Keratinocyte (primary cell): ENCODE measurements at regions not wholly inside any gene's neighbourhood (a gene's known extent, or its start where the extent isn't known, plus 50 kb on each side); places are given as distances from the start of the nearest gene placed in this dataset.

ENCODE experiments used
- DNase-seq: peaks from one replicate; pipeline ENCODE4 v3.0.0-alpha.2; 2011; ENCODE audit warnings: low read depth, missing footprints, low spot score
- FAIRE-seq: peaks from 2 replicates; lab custom pipeline; 2011; peaks lifted over from hg19 to GRCh38; lab: Jason Lieb, UNC
- H2AFZ ChIP-seq: 2 replicates; pipeline ENCODE4 v1.6.0; 2012; ENCODE audit warnings: low read length, control low read depth, inconsistent platforms; ENCODE audit not compliant: control insufficient read depth
- H3K27ac ChIP-seq: 2 replicates; pipeline ENCODE4 v1.5.1; 2011; ENCODE audit warnings: low read length; ENCODE audit not compliant: control insufficient read depth, insufficient read depth
- H3K27me3 ChIP-seq: 3 replicates; pipeline ENCODE4 v1.6.0; 2011; ENCODE audit warnings: low read length; ENCODE audit not compliant: control insufficient read depth, insufficient read depth; ENCODE audit errors: extremely low read depth
- H3K36me3 ChIP-seq, 2 experiments: 2 replicates in 1 of 2; 3 replicates in 1 of 2; pipeline ENCODE4 v1.5.1; 2011; ENCODE audit warnings: low read length in 2 of 2, mild to moderate bottlenecking in 1 of 2; ENCODE audit not compliant: control insufficient read depth in 2 of 2, insufficient read depth in 2 of 2; ENCODE audit errors: extremely low read depth in 1 of 2
- H3K4me1 ChIP-seq: 3 replicates; pipeline ENCODE4 v1.5.1; 2011; ENCODE audit warnings: low read length; ENCODE audit not compliant: control insufficient read depth, insufficient read depth; ENCODE audit errors: extremely low read depth
- H3K4me2 ChIP-seq: 3 replicates; pipeline ENCODE4 v1.6.0; 2011; ENCODE audit warnings: low read depth, low read length; ENCODE audit not compliant: control insufficient read depth, insufficient read depth; ENCODE audit errors: extremely low read depth
- H3K4me3 ChIP-seq, 3 experiments: fragments of 200-600 bp in 1 of 3; sonication (generic) in 1 of 3; 2 replicates in 2 of 3; 3 replicates in 1 of 3; pipeline ENCODE4 v1.5.1; 2011 to 2016; ENCODE audit warnings: low read length in 3 of 3, mild to moderate bottlenecking in 3 of 3, control low read depth in 2 of 3, inconsistent platforms in 1 of 3, low read depth in 1 of 3, mixed read lengths in 1 of 3, mixed run types in 1 of 3, moderate library complexity in 1 of 3; ENCODE audit not compliant: control insufficient read depth in 2 of 3, insufficient read depth in 2 of 3; ENCODE audit errors: extremely low read depth in 1 of 3
- H3K79me2 ChIP-seq: 2 replicates; pipeline ENCODE4 v1.6.0; 2012; ENCODE audit warnings: low read length; ENCODE audit not compliant: control insufficient read depth, insufficient read depth
- H3K9ac ChIP-seq: 3 replicates; pipeline ENCODE4 v1.6.0; 2011; ENCODE audit warnings: low read length; ENCODE audit not compliant: control insufficient read depth, insufficient read depth; ENCODE audit errors: extremely low read depth
- H3K9me1 ChIP-seq: 3 replicates; pipeline ENCODE4 v1.6.0; 2011; ENCODE audit warnings: low read length; ENCODE audit not compliant: control insufficient read depth, insufficient read depth; ENCODE audit errors: extremely low read depth
- H3K9me3 ChIP-seq: 2 replicates; pipeline ENCODE4 v1.5.1; 2012; ENCODE audit warnings: low read depth, low read length; ENCODE audit not compliant: control insufficient read depth
- H4K20me1 ChIP-seq: 3 replicates; pipeline ENCODE4 v1.6.0; 2011; ENCODE audit warnings: low read length; ENCODE audit not compliant: control insufficient read depth, insufficient read depth; ENCODE audit errors: extremely low read depth
- CTCF ChIP-seq, 3 experiments: IDR thresholded peaks in 1 of 3; conservative IDR thresholded peaks in 1 of 3; optimal IDR thresholded peaks in 1 of 3; 2 replicates in 2 of 3; 3 replicates in 1 of 3; pipeline versions ENCODE3 to v1.5.1; 2011; ENCODE audit warnings: low read length in 3 of 3, mild to moderate bottlenecking in 3 of 3, moderate library complexity in 2 of 3, control low read depth in 1 of 3, inconsistent platforms in 1 of 3; ENCODE audit not compliant: insufficient read depth in 2 of 3; ENCODE audit errors: extremely low read depth in 1 of 3
- EZH2 ChIP-seq: IDR thresholded peaks from one replicate; pipeline ENCODE4 v1.6.1; 2012; ENCODE audit warnings: inconsistent platforms, mild to moderate bottlenecking, low read length, moderate library complexity
- dilution Hi-C: fragments of 300-500 bp; cut with MboI; formaldehyde crosslinking; loops from one replicate; pipeline ENCODE4 v1.7.0; 2020; ENCODE audit warnings: low sequenced_read_pairs; ENCODE audit not compliant: extremely low pct_ligation_motif_present

DNA sequence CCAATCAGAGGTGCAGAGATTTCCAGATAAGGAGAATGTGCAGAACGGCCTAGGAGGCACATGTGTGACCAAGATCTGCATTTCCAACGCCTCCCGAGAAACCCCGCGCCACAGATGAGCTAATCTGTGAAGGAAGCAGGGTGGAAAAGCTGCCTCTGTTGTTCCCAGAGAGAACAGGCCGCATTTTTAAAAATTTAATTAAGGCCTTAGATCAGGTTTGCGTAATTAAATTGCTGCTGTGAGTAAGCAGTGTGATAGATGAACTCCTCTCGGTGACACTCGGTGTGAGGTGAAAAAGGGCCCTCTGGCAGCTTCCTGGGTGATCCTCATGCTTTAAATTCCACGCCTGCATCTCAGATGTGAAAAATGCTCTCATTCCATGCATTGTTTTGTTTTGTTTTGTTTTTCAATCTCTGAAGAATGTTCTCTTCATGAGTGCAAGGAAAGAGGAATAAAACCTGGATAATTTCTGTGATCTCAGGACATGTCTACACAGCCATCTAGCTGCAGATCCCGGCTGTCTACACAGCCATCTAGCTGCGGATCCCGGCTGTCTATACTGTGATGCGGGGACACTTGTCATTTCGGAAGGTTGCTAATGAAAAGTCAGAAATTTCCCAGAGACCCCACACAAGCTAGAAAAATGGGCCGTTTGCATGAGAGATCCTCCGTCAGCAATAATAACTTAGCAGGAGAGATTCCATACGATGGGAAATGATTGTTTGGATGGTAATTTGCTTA, 1398.9 kb downstream of the BRD1 start:
- dilution Hi-C loops = no loop called here
- Histone ChIP-seq H3K9me3 (peaks cover 25% of the 10 kb centered on the region), H3K36me3 (no peaks in the 10 kb centered on the region), H4K20me1 (no peaks in the 10 kb centered on the region), H3K27ac (no peak overlapping the region), H3K9ac (no peak overlapping the region), H3K79me2 (no peaks in the 10 kb centered on the region), H3K4me2 (no peak overlapping the region), H3K9me1 (no peaks in the 10 kb centered on the region), H3K4me3 (no peak overlapping the region), H3K4me1 (no peaks in the 10 kb centered on the region), H3K27me3 (no peaks in the 10 kb centered on the region), H2AFZ (no peak overlapping the region)
- FAIRE-seq = no peak
- no peak for DNase-seq
- no peak for TF ChIP-seq CTCF (optimal IDR thresholded peaks at IDR 0.05 in 1 of 3, IDR thresholded peaks at IDR 0.05 in 1 of 3, conservative IDR thresholded peaks at IDR 0.05 in 1 of 3; ENCODE audit: extremely low read depth in 1 of 3, insufficient read depth in 2 of 3, low read length in 3 of 3)
- TF ChIP-seq EZH2 = no peak

DNA sequence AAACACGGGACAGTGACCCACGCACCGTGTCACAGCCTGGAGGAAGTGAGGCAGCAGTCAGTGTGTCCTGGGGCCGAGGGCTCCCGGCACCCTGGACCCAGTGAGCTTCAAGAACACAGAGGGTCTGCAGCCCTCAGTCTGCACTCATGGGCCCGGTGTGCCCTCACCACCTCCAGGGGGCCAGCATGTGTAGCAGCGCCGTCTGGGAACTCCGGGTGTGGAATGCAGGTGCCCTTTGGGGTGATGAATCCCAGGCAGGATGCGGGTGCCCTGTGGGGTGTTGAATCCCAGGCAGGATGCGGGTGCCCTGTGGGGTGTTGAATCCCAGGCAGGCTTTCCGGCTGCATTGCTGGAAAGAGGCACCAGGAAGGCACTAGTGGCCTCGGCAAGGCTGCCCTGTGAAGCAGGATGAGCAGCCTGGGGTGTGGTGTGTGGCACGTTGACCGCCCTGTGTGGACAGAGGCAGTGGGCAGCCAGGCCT, 1399.9 kb downstream of the BRD1 start:
- no peaks in the 10 kb centered on the region for H3K4me1 ChIP-seq
- H3K4me3 ChIP-seq = no peak overlapping the region
- H3K79me2 ChIP-seq = no peaks in the 10 kb centered on the region
- H3K4me2 ChIP-seq = no peak overlapping the region
- dilution Hi-C loops = no loop called here
- no peaks in the 10 kb centered on the region for H4K20me1 ChIP-seq
- no peak for FAIRE-seq
- H3K27me3 ChIP-seq = no peaks in the 10 kb centered on the region
- no peak for DNase-seq
- H3K9me3 ChIP-seq = peaks cover 25% of the 10 kb centered on the region
- no peaks in the 10 kb centered on the region for H3K36me3 ChIP-seq
- TF ChIP-seq EZH2 (no peak), CTCF (optimal IDR thresholded peaks at IDR 0.05 in 1 of 3, IDR thresholded peaks at IDR 0.05 in 1 of 3, conservative IDR thresholded peaks at IDR 0.05 in 1 of 3; ENCODE audit: extremely low read depth in 1 of 3, insufficient read depth in 2 of 3, low read length in 3 of 3) (no peak)
- H3K9ac ChIP-seq = no peak overlapping the region
- no peak overlapping the region for H3K27ac ChIP-seq
- H3K9me1 ChIP-seq = no peaks in the 10 kb centered on the region
- no peak overlapping the region for H2AFZ ChIP-seq
